GM12872 (cell line): ENCODE measurements at regions not wholly inside any gene's neighbourhood (a gene's known extent, or its start where the extent isn't known, plus 50 kb on each side); places are given as distances from the start of the nearest gene placed in this dataset.

Experiments
- TF ChIP-seq, protein P1 (sequence below): IDR thresholded peaks from 3 replicates; pipeline ENCODE4 v1.5.1; 2011; ENCODE audit warnings: low read depth, mild to moderate bottlenecking, low read length, moderate library complexity; ENCODE audit not compliant: insufficient read depth

DNA sequence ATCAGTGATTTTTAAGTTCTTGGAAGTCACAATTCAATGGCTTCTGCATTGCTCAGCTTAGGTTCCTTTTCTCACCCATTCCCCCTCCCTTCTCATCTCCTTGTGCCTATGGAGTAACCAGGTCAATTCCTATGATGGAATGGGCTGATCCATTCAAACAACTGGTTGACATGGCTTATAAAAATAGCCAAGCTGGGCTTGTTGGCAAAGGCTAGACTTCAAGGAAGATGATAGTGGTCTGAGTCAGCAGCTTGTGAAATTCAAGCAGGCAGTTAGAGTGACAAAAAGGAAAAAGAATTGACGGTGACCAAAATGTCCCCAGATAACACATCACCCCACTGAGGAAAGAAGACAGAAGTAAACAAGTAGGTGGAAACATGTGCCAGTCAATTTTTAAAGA is 119.9 kb upstream of the PCED1B start:
- TF ChIP-seq, protein P1, sequence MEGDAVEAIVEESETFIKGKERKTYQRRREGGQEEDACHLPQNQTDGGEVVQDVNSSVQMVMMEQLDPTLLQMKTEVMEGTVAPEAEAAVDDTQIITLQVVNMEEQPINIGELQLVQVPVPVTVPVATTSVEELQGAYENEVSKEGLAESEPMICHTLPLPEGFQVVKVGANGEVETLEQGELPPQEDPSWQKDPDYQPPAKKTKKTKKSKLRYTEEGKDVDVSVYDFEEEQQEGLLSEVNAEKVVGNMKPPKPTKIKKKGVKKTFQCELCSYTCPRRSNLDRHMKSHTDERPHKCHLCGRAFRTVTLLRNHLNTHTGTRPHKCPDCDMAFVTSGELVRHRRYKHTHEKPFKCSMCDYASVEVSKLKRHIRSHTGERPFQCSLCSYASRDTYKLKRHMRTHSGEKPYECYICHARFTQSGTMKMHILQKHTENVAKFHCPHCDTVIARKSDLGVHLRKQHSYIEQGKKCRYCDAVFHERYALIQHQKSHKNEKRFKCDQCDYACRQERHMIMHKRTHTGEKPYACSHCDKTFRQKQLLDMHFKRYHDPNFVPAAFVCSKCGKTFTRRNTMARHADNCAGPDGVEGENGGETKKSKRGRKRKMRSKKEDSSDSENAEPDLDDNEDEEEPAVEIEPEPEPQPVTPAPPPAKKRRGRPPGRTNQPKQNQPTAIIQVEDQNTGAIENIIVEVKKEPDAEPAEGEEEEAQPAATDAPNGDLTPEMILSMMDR: no peak

DNA sequence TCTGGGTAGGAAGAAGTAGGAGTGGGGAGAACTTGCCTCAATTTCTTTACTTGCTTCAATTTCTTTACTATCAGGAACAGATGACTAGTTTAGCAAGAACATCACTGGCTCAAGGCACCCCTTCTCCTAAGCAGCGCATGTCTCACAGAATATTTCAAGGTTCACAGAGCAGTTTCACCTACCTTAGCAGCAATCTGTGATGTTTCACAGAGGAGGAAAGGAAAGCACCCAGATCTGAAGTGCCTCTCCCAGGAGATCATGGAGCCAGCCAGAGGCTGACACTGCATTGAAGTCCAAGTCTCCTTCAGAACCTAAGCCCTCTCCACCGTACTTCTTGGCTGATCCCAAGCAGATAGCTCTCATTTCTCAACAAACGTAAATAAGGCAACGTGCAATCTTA is 118.7 kb upstream of the PCED1B start:
- TF ChIP-seq, protein P1: no peak

DNA sequence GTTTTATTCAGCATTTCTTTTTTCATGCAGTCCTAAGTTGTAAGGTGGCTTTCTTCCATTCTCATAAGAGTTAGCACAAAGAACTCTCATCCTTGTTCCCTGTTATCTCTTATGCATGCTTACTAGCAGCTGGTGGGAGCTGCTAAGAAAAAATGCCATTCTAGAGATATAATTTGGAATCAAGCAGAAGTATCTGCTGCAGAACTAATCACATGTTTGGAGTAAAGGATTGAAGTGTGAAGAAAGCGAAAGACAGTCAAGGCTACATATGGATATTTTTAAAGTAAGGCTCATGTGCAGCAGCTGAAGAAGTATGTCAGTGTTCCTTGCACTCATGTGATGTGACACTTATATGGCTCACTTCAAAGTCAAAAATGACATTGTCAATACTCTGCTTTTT is 116.2 kb upstream of the PCED1B start:
- TF ChIP-seq, protein P1: no peak

DNA sequence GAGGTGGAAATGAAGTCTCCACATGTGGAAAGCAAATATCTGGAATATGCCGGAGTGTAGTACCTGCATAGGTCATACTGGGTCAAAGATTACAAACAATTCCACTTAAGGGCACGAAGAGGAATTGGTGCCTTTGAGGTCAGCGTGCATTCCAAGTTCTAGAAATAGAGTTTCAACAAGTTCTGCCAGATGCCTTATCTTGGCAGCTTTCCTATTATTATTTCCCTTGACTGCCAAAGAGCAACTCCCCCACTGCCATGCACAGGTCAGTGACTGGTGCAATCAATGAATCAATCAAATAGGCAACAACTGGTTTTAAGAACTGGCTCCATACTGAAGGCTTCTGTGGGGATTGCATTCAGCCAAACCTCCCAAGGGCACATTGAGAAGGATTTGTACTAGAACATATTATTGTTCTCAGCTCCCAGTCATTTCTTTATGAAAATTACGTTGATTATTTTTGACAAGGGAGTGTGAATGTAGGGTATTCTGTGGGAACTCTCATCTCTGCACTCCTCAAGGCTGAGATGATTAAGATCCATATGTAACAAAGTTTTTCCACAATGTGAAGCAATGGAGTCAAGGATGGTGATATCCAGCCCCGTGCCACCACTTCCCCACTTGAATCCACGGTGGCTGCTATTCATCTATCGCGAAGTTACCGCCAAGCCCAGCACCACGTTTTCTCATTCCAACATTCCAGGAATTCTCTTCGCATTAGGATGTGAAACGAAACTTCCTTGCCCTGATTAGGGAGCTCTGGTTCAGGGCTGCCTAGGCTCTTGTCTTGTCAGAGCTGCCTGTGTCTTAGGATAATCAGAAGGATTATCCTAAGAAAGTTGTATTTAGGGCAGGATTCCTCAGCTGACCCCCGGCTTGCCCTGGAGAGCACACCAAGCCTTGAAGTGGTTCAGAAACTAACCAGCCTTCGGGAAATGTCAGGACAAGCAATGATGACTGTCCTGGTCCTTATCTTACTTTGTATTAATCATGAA is 115.1 kb upstream of the PCED1B start:
- TF ChIP-seq, protein P1: no peak

DNA sequence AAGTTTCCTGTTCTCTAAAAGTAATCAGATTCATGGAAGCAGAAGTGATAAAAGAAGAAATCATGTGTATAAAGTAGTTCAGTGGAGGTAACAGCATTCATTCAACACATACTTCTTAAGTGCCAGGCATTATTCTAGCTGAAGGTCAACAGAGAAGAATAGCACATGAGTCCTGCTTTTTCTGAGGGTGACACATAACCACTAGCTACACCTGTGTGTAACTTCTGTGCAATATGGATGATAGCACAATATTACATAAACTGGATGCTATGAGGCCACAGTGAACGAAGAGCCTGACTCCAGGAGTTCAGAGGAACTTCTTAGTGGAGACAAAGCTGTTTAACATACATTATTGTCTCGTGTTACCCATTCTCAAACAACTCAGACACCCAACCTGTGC is 114.3 kb upstream of the PCED1B start:
- TF ChIP-seq, protein P1: no peak

DNA sequence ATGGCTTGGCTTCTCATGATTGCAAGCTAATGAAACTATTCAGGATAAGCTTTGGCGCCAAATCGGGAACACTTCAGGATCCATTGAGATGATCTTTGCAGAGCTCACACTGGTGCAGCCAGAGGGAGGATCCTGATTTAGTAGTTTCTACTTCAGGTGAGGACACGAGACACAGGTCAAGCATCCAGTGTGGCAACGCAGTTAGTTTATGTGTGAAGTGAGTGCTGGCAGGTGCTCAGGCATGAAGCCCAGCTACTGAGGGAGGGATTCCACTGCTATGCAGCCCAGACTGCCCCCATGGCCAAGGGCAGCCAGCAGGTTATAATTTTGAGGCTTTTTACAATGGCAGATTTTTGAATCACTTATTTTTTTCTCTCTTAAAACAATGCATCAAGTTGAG is 113.5 kb upstream of the PCED1B start:
- TF ChIP-seq, protein P1: no peak

DNA sequence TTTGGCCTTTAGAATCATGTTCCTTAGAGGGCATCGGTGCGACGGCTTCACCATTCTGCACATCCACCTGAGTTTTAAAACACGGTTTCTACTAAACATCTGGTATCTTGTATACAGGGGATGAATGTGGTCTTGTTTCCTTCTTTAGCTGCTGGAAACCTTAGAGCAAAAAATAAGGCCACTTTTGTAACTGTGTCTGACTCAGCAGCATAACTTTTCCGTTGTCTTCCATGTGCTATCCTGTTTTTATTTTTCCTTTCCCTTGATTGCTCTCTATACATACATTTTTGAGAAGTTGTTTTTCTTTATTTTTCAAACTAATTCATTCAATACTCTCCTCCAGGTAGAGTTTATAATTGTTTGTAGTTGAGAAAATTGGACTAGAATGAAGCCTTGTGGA is 108.8 kb upstream of the PCED1B start:
- TF ChIP-seq, protein P1: no peak
